HG03565 (cell line): ENCODE measurements at regions not wholly inside any gene's neighbourhood (a gene's known extent, or its start where the extent isn't known, plus 50 kb on each side); places are given as distances from the start of the nearest gene placed in this dataset.

Experiments used
- ATAC-seq: cut with Tn5 transposase; IDR thresholded peaks from one replicate; pipeline ENCODE4 v1.9.1; 2021; ENCODE audit warnings: mild to moderate bottlenecking, moderate library complexity; ENCODE audit not compliant: unreplicated experiment

- no peak for ATAC-seq
Observed at GRCh38 chr2:177075254-177075653, 137.3 kb upstream of the HNRNPA3 start.

DNA sequence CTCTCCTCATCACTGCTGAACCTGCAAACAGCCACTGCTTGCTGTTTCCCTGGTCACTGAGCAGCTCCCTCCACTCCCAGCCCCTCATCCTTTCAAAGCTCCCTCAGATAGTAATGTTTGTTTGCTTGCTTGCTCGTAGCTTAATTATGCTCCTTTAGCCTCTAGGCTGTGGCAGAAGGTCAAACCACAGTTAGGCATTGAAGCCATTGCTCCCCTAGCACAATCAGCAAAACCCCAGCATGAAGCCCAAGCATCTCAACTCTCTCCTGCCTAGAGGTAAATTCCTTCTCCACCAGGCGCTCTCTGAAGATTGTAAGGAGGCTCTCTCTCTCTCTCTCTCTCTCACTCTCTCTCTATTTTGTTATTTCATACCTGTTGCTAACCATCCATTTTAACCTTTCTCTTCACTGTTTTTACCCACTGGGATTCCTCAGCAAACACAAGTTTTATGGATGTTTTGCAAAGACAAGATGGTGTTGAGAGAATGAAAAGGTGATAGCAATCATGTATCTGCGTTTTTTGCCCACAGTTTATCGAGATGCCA, 135.9 kb upstream of the HNRNPA3 start:
- ATAC-seq, result no peak

GRCh38 chr2:177077778-177078177, 134.8 kb upstream of the HNRNPA3 start:
- no peak for ATAC-seq

DNA sequence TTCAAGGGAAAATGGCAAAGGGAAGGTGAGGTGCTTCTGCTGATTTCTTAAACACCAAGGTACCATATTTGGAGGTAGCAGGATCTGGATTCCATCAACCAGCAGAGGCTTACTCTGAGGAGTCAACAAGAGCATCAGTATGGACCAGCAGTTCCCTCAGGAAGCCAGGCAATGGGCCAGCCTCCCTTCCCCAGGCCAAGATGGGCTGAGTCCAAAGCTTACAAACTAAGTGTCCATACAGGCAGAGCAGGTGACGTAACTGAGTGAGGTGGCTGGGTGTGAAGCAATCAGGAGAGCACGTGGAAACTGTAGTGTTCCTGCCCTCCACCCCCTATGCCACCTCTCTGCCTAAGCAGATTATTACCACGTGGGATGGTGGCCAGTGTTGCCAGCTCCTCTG, 134.2 kb upstream of the HNRNPA3 start:
- ATAC-seq, result no peak

DNA sequence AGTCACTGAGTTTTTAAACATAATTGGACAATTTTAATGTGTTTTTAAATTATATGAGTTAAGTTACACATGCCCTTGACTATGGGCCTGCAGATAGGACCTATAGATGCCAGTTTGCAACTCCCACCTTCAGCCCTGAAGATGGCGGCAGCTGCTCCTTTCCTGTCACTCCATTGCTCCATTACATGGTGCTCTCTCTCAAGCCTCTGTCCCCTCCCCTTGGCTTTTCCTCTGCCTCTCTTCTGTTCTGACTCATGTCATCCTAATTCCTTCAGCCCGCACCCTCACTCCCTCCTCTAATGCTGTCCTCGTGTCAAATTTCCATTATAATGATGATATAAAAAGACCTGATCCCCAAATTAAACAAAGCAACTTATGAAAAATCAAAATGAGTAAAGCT, 133.7 kb upstream of the HNRNPA3 start:
- ATAC-seq, result no peak

DNA sequence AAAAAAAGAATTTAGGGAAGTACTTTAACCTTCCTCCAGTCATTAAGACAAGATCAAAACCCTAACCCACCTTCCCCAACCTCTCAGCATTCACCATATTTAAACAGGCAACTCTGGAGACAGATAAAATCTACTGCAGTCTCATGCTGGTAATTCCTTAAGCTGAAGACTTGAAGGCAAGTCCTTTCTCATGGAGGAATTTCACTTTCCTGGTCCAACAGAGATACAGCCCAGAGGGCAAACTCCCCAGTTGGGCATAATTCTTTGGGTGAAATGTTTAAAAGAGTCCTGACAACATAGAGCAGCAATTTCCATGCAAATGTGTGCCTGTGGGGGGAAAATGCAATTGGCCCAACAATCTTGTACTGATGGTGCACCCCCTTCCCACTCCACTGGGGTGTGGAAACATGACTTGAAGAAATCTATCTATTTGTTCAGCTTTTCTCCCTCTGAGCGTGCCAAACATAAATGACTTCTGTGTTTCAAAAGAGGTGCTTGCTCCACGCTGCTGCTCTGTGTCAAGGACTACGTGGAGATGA, 131.8 kb upstream of the HNRNPA3 start:
- no peak for ATAC-seq

DNA sequence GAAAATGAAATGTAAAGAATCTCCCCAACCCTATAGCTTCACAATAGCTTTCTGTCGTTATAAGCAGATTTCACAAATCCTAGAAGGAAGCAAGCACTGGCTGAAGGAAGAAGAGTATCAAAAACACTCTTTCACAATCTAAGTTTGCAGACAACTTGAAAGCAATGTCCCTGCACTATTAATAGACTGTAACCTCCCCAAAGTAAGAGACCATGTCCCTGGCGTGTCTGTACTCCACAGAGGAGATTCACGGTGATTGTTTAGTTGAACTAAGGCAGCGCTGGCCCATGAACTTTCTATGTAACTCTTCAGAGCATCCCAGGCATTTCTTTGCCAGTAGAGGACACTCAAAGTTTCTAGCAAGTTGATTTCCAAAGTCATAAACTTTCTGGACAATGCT, 128.0 kb upstream of the HNRNPA3 start:
- no peak for ATAC-seq

DNA sequence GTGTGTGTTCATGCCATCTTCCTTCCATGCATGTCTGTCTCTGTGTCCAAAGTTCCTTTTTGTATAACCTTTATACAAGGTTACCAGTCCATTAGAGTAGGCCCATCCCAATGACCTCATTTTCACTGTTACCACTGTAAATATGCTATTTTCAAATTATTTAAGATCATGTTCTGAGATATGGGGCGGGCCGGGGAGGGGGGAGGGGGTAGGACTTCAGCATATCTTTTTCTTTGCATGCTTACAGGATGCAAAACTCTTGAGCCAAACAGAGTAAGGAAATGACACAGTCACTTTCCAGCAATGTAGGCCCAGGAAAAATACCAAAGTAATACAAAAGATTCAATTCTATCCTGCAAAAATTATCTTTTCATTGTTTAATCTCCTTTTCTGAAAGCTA, 124.1 kb upstream of the HNRNPA3 start:
- no peak for ATAC-seq

GRCh38 chr2:177090967-177091366, 121.6 kb upstream of the HNRNPA3 start:
- no peak for ATAC-seq

GRCh38 chr2:177093371-177093770, 119.2 kb upstream of the HNRNPA3 start:
- ATAC-seq, result no peak

- ATAC-seq, result no peak
Observed at GRCh38 chr2:177098001-177098613, 114.5 kb upstream of the HNRNPA3 start.

DNA sequence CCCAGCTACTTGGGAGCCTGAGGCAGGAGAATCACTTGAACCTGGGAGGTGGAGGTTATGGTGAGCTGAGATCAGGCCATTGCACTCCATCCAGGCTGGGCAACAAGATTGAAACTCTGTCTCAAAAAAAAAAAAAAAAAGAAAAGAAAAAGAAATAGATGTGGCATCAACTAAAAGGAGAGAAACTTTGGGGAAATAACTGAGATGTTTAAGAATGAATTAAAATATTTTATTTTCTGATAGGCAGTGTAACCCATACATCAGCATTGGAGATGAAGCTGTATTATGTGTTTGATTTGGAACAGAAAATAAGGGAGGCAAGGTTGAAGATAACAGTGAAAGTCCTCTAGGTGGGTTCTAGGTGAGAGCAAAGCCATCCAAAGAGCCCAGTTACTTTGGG, 110.7 kb upstream of the HNRNPA3 start:
- ATAC-seq, result no peak

GRCh38 chr2:177106212-177106611, 106.4 kb upstream of the HNRNPA3 start:
- ATAC-seq, result no peak

DNA sequence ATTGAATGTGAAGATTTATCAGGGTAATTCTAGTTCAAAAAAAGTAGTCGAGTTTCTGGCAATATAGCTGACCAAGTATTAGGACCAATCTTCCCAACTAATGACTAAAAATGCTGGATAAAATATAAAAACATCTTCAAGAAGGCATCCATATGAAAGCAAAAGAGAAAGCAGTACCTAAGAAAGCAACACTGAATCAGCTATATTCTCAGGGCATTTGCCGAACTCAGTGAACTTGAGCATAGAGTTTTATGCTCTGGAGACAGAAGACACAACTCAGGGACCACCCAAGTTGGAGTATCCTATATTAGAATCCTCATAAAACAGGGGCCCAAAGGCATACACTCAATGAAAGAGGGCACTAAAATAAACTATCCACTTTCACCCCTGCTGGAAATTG, 103.7 kb upstream of the HNRNPA3 start:
- no peak for ATAC-seq

- ATAC-seq, result no peak
Observed at GRCh38 chr2:177114712-177115111, 97.9 kb upstream of the HNRNPA3 start.

DNA sequence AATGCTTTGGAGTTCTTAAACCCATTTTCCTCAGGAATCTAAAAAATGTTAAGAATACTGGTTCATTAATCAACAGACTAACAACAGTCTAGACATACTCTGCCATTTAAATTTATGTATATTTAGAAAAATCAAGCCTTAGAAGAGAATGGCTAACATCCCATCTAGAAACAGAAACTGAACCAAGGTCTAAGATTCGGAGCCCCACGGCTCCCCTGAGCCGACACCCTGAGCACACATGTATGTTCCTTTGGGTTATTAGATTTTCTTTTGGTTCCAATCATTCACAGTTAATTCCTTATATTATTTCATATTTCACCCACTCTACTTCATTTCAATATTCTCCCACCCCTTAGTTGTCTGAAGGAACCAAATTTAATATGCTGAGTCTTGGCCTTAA, 94.8 kb upstream of the HNRNPA3 start:
- no peak for ATAC-seq

- ATAC-seq, result no peak
Observed at GRCh38 chr2:177118636-177119035, 94.0 kb upstream of the HNRNPA3 start.

- no peak for ATAC-seq
Observed at GRCh38 chr2:177119099-177119498, 93.5 kb upstream of the HNRNPA3 start.

DNA sequence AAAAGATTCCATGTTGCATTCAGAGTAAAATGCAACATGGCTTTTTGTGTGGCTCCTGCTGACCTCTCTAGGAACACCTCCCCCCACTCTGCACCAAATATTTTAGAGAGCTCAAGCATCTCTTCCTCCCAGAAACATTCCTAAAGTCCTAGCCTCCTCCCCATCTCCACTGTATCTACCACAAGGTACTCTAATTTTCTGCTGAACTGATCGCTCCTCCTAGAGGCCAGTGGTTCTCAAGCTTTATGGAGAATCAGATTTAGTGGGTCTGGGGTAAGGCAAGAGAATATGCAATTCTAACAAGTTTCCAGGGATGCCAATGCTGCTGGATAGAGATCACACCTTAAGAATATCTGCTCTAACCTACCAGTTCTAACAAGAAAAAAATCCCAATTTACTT, 89.5 kb upstream of the HNRNPA3 start:
- no peak for ATAC-seq

DNA sequence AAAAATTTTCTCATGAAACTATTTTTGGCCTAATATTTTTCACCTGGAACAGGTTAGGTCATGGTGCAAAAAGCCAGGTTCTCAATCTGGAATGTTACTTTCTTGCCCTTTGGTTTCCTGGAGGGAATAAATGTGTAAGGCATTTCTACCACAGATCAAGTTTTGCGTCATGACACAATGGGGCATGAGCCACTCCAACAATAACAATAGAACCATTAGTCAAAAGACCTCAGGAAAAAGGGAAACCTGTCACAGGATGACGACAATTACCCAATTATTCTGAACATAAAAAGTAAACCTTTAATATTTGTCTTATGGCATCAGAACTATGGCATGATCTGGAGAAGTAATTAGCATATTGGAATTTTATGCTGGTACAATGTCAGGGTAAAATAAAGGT, 88.2 kb upstream of the HNRNPA3 start:
- no peak for ATAC-seq

- ATAC-seq, result no peak
Observed at GRCh38 chr2:177127821-177128220, 84.8 kb upstream of the HNRNPA3 start.

GRCh38 chr2:177129610-177130009, 83.0 kb upstream of the HNRNPA3 start:
- no peak for ATAC-seq

GRCh38 chr2:177131858-177132257, 80.7 kb upstream of the HNRNPA3 start:
- ATAC-seq, result no peak
